ENCODE measurements at regions not wholly inside any gene's neighbourhood (a gene's known extent, or its start where the extent isn't known, plus 50 kb on each side); places are given as distances from the start of the nearest gene placed in this dataset.
A peak's percentile ranks its signal among the peaks of the same experiment; 100 is the strongest.
"Not testable (repeated sequence)": the region's sequence is repeated elsewhere in the genome, so short reads cannot be mapped to it uniquely, and the experiment has no call there.

GRCh38 chr14:57066463-57066862, 202.2 kb downstream of the EXOC5 start:
- no peak for FAIRE-seq

GRCh38 chr14:57061009-57061711, 207.5 kb downstream of the EXOC5 start:
- DNase-seq (ENCODE audit: insufficient read length, low spot score) (no peak), FAIRE-seq (peak; percentile 49)

More at GRCh38 chr14:57066463-57066862, 202.2 kb downstream of the EXOC5 start:
- no peak for DNase-seq (ENCODE audit: insufficient read length, low spot score)

GRCh38 chr14:57060276-57060955, 208.3 kb downstream of the EXOC5 start:
- DNase-seq (ENCODE audit: insufficient read length, low spot score) (no peak), FAIRE-seq (peak; percentile 83)

- FAIRE-seq (peak; percentile 28), DNase-seq (ENCODE audit: insufficient read length, low spot score) (no peak)
Measured at GRCh38 chr14:57058319-57058718, 210.4 kb downstream of the EXOC5 start.

GRCh38 chr14:57057803-57058202, 210.9 kb downstream of the EXOC5 start:
- DNase-seq (ENCODE audit: insufficient read length, low spot score) (no peak), FAIRE-seq (peak; percentile 23)

GRCh38 chr14:57056522-57056921, 212.2 kb downstream of the EXOC5 start:
- not testable (repeated sequence) for FAIRE-seq; DNase-seq (ENCODE audit: insufficient read length, low spot score)

- FAIRE-seq (peak; percentile 87), DNase-seq (ENCODE audit: insufficient read length, low spot score) (no peak)
Measured at GRCh38 chr14:57052705-57053302, 215.9 kb downstream of the EXOC5 start.

- no peak for DNase-seq (ENCODE audit: insufficient read length, low spot score)
- peak; percentile 85 for FAIRE-seq
Measured at GRCh38 chr14:57051633-57052032, 217.1 kb downstream of the EXOC5 start.

GRCh38 chr14:57049848-57050247, 218.9 kb downstream of the EXOC5 start:
- DNase-seq (ENCODE audit: insufficient read length, low spot score) (no peak), FAIRE-seq (no peak)

- DNase-seq (ENCODE audit: insufficient read length, low spot score): no peak
- peak; percentile 46 for FAIRE-seq
Measured at GRCh38 chr14:57046175-57046574, 222.5 kb downstream of the EXOC5 start.

- not testable (repeated sequence) for DNase-seq (ENCODE audit: insufficient read length, low spot score)
- peak; percentile 59 for FAIRE-seq
Measured at GRCh38 chr14:57044101-57044973, 224.4 kb downstream of the EXOC5 start.

GRCh38 chr14:57038689-57039088, 228.4 kb upstream of the OTX2 start:
- no peak for FAIRE-seq
- no peak for DNase-seq (ENCODE audit: insufficient read length, low spot score)

- FAIRE-seq (no peak), DNase-seq (ENCODE audit: insufficient read length, low spot score) (no peak)
Measured at GRCh38 chr14:57031474-57031873, 221.2 kb upstream of the OTX2 start.

GRCh38 chr14:57029620-57030253, 219.5 kb upstream of the OTX2 start:
- DNase-seq (ENCODE audit: insufficient read length, low spot score) (no peak), FAIRE-seq (peak; percentile 92)

GRCh38 chr14:57025456-57025855, 215.2 kb upstream of the OTX2 start:
- FAIRE-seq (peak; percentile 16), DNase-seq (ENCODE audit: insufficient read length, low spot score) (no peak)

- DNase-seq (ENCODE audit: insufficient read length, low spot score) (no peak), FAIRE-seq (no peak)
Measured at GRCh38 chr14:57022608-57023007, 212.3 kb upstream of the OTX2 start.

GRCh38 chr14:57018065-57018464, 207.8 kb upstream of the OTX2 start:
- DNase-seq (ENCODE audit: insufficient read length, low spot score): no peak
- FAIRE-seq: no peak

GRCh38 chr14:57013987-57014386, 203.7 kb upstream of the OTX2 start:
- FAIRE-seq (no peak), DNase-seq (ENCODE audit: insufficient read length, low spot score) (no peak)

GRCh38 chr14:57009585-57010515, 199.6 kb upstream of the OTX2 start:
- FAIRE-seq: peak; percentile 76
- no peak for DNase-seq (ENCODE audit: insufficient read length, low spot score)

All from HTR-8/SVneo (cell line).